ENCODE measurements at regions not wholly inside any gene's neighbourhood (a gene's known extent, or its start where the extent isn't known, plus 50 kb on each side); places are given as distances from the start of the nearest gene placed in this dataset.

DNA sequence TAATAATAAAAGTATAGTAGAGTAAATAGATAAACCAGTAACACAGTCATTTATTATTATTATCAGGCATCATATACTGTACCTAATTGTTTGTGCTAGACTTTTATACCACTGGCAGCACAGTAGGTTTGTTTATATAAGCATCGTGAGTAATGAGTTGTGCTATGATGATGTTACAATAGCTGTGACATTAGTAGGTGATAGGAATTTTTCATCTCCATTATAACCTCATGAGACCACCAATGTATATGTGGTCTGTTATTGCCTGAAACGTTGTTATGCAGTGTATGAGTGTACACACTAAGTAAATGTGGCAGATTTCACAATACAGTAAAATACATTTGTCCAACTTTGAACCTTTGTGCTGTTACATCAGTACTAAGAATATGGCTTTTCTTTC, 72.7 kb upstream of the SPATA31D4 start:
- TF ChIP-seq SIN3A (IDR thresholded peaks at IDR 0.05; ENCODE audit: low read depth, low read length) (no peak), GATAD2B (conservative IDR thresholded peaks at IDR 0.05; ENCODE audit: low read depth) (no peak), EP300 (IDR thresholded peaks at IDR 0.05; ENCODE audit: borderline replicate concordance in 1 of 2, control insufficient read depth in 1 of 2, low read depth in 2 of 2, low read length in 2 of 2) (no peak), ZNF274 (IDR thresholded peaks at IDR 0.05; ENCODE audit: insufficient read depth, insufficient read length) (no peak), CEBPB (IDR thresholded peaks at IDR 0.05; ENCODE audit: borderline replicate concordance in 1 of 2, low read depth in 2 of 2, low read length in 2 of 2) (no peak), SMAD5 (IDR thresholded peaks at IDR 0.05; ENCODE audit: low read depth) (no peak), POLR2A (IDR thresholded peaks at IDR 0.05; ENCODE audit: low read depth, low read length) (no peak), POLR2AphosphoS5 (IDR thresholded peaks at IDR 0.05; ENCODE audit: low read length) (no peak), ZZZ3 (IDR thresholded peaks at IDR 0.05; ENCODE audit: control insufficient read depth, insufficient read length, low read depth) (no peak)
- TF ChIP-seq, protein P1, sequence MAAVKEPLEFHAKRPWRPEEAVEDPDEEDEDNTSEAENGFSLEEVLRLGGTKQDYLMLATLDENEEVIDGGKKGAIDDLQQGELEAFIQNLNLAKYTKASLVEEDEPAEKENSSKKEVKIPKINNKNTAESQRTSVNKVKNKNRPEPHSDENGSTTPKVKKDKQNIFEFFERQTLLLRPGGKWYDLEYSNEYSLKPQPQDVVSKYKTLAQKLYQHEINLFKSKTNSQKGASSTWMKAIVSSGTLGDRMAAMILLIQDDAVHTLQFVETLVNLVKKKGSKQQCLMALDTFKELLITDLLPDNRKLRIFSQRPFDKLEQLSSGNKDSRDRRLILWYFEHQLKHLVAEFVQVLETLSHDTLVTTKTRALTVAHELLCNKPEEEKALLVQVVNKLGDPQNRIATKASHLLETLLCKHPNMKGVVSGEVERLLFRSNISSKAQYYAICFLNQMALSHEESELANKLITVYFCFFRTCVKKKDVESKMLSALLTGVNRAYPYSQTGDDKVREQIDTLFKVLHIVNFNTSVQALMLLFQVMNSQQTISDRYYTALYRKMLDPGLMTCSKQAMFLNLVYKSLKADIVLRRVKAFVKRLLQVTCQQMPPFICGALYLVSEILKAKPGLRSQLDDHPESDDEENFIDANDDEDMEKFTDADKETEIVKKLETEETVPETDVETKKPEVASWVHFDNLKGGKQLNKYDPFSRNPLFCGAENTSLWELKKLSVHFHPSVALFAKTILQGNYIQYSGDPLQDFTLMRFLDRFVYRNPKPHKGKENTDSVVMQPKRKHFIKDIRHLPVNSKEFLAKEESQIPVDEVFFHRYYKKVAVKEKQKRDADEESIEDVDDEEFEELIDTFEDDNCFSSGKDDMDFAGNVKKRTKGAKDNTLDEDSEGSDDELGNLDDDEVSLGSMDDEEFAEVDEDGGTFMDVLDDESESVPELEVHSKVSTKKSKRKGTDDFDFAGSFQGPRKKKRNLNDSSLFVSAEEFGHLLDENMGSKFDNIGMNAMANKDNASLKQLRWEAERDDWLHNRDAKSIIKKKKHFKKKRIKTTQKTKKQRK (IDR thresholded peaks at IDR 0.05; ENCODE audit: low read depth, low read length): no peak
- TF ChIP-seq, protein P2, sequence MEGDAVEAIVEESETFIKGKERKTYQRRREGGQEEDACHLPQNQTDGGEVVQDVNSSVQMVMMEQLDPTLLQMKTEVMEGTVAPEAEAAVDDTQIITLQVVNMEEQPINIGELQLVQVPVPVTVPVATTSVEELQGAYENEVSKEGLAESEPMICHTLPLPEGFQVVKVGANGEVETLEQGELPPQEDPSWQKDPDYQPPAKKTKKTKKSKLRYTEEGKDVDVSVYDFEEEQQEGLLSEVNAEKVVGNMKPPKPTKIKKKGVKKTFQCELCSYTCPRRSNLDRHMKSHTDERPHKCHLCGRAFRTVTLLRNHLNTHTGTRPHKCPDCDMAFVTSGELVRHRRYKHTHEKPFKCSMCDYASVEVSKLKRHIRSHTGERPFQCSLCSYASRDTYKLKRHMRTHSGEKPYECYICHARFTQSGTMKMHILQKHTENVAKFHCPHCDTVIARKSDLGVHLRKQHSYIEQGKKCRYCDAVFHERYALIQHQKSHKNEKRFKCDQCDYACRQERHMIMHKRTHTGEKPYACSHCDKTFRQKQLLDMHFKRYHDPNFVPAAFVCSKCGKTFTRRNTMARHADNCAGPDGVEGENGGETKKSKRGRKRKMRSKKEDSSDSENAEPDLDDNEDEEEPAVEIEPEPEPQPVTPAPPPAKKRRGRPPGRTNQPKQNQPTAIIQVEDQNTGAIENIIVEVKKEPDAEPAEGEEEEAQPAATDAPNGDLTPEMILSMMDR (IDR thresholded peaks at IDR 0.05 in 2 of 3, conservative IDR thresholded peaks at IDR 0.05 in 1 of 3; ENCODE audit: control insufficient read depth in 2 of 3, extremely low read depth in 1 of 3, insufficient read depth in 1 of 3, low read depth in 3 of 3, low read length in 3 of 3): no peak
- TF ChIP-seq, protein P3, sequence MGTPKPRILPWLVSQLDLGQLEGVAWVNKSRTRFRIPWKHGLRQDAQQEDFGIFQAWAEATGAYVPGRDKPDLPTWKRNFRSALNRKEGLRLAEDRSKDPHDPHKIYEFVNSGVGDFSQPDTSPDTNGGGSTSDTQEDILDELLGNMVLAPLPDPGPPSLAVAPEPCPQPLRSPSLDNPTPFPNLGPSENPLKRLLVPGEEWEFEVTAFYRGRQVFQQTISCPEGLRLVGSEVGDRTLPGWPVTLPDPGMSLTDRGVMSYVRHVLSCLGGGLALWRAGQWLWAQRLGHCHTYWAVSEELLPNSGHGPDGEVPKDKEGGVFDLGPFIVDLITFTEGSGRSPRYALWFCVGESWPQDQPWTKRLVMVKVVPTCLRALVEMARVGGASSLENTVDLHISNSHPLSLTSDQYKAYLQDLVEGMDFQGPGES (IDR thresholded peaks at IDR 0.05): no peak
